ENCODE measurements at regions not wholly inside any gene's neighbourhood (a gene's known extent, or its start where the extent isn't known, plus 50 kb on each side); places are given as distances from the start of the nearest gene placed in this dataset.
"Not testable (repeated sequence)": the region's sequence is repeated elsewhere in the genome, so short reads cannot be mapped to it uniquely, and the experiment has no call there.

DNA sequence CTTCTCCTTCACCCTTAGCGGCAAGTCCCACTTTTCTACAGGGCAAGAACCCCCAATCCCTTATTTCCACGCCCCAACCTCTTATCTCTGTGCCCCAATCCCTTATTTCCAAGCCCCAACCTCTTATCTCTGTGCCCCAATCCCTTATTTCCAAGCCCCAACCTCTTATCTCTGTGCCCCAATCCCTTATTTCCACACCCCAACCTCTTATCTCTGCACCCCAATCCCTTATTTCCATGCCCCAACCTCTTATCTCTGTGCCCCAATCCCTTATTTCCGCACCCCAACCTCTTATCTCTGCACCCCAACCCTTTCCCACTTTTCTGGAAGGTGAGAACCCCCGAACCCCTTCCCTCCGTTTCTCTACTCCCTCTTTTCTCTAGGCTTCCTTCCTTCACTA, 116.1 kb upstream of the GJE1 start:
- in situ Hi-C loops (cut with HindIII; ENCODE audit: low pct_unique_long_range_greater_than_20kb, low sequenced_read_pairs); DNase-seq (ENCODE audit: low read depth in 1 of 2, low spot score in 1 of 2): not testable (repeated sequence)

DNA sequence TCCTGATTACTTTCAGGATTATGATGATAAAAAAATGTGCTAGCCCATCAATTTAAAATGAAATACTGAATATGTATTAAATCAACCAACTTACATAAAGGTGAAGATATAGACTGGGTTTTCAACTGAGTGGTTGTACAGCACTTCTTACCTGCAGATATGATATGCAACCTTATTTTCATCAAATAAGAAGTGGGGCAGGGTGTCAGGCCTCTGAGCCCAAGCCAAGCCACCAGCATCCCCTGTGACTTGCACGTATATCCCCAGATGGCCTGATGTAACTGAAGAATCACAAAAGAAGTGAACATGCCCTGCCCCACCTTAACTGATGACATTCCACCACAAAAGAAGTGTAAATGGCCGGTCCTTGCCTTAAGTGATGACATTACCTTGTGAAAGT, 117.3 kb upstream of the GJE1 start:
- in situ Hi-C loops (cut with HindIII; ENCODE audit: low pct_unique_long_range_greater_than_20kb, low sequenced_read_pairs); DNase-seq (ENCODE audit: low read depth in 1 of 2, low spot score in 1 of 2): not testable (repeated sequence)

DNA sequence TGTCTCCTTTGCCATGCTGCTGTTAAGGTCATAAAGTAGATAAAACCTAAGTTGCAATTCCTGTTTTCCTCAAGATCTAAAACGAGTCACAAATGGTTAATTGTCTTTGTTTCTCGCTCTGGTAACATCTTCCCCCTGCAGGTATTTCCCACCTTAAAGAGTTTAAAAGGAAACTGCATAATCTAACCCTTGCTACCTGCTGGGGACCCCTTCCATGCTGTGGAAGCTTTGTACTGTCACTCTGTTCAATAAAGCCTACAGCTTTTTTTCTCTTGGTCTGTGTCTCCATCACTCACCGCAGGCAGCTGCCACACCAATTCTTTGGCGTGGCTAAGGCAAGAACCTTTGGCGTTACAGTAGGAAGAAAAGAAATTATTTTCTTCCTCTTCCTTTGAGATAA, 117.7 kb upstream of the GJE1 start:
- in situ Hi-C loops (cut with HindIII; ENCODE audit: low pct_unique_long_range_greater_than_20kb, low sequenced_read_pairs), result no loop called here
- DNase-seq (ENCODE audit: low read depth in 1 of 2, low spot score in 1 of 2), result no peak
- no peak for TF ChIP-seq JUND (IDR thresholded peaks at IDR 0.05; ENCODE audit: low read depth)

DNA sequence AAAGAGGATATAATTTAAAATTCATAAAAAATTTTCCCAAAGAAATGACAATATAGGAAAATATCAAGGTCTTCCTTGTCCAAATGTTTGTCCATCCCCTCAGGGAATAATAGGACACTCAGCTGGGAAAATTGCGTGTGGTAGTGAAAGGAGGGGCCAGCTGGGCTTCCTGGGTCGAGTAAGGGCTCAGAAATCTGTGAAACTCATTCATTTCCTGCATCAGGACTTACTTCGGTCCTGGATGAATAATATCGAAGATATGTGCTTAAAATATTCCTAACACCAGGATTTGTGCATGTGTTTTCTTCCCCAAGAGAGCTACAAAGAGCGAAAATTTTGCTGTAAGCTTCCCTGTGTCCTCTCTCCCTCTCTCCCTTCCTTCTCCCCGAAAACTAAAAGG, 118.2 kb upstream of the GJE1 start:
- TF ChIP-seq JUND (IDR thresholded peaks at IDR 0.05; ENCODE audit: low read depth), result no peak
- DNase-seq (ENCODE audit: low read depth in 1 of 2, low spot score in 1 of 2), result no peak
- in situ Hi-C loops (cut with HindIII; ENCODE audit: low pct_unique_long_range_greater_than_20kb, low sequenced_read_pairs), result no loop called here

- TF ChIP-seq JUND (IDR thresholded peaks at IDR 0.05; ENCODE audit: low read depth), result no peak
- DNase-seq (ENCODE audit: low read depth in 1 of 2, low spot score in 1 of 2), result no peak
- in situ Hi-C loops (cut with HindIII; ENCODE audit: low pct_unique_long_range_greater_than_20kb, low sequenced_read_pairs), result no loop called here
These were observed 118.7 kb upstream of the GJE1 start for GRCh38 chr6:142013875-142014495.

- no peak for TF ChIP-seq JUND (IDR thresholded peaks at IDR 0.05; ENCODE audit: low read depth)
- in situ Hi-C loops (cut with HindIII; ENCODE audit: low pct_unique_long_range_greater_than_20kb, low sequenced_read_pairs), result no loop called here
- no peak for DNase-seq (ENCODE audit: low read depth in 1 of 2, low spot score in 1 of 2)
These were observed 119.4 kb upstream of the GJE1 start for GRCh38 chr6:142013287-142013686.

GRCh38 chr6:142011775-142012174, 121.0 kb upstream of the GJE1 start:
- DNase-seq (ENCODE audit: low read depth in 1 of 2, low spot score in 1 of 2), result no peak
- no peak for TF ChIP-seq JUND (IDR thresholded peaks at IDR 0.05; ENCODE audit: low read depth)
- in situ Hi-C loops (cut with HindIII; ENCODE audit: low pct_unique_long_range_greater_than_20kb, low sequenced_read_pairs), result no loop called here

DNA sequence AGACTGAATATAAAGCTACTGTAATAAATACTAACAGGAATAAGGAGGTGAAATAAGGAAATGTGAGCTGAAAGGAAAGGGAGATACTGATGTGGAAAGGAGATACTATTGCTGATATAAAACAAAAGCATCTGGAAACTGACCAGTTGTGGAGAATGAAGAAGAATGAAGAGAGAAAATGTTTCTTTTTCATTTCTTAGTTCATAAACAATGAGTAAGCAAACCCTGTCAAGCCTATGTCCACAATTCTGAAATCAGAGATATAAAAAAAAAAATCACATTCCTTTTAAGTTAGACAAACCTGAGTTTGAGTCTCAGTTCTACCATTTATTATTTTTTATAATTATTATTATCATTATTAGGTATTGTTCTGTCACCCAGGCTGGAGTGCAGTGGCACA, 121.6 kb upstream of the GJE1 start:
- in situ Hi-C loops (cut with HindIII; ENCODE audit: low pct_unique_long_range_greater_than_20kb, low sequenced_read_pairs), result no loop called here
- no peak for TF ChIP-seq JUND (IDR thresholded peaks at IDR 0.05; ENCODE audit: low read depth)
- no peak for DNase-seq (ENCODE audit: low read depth in 1 of 2, low spot score in 1 of 2)

DNA sequence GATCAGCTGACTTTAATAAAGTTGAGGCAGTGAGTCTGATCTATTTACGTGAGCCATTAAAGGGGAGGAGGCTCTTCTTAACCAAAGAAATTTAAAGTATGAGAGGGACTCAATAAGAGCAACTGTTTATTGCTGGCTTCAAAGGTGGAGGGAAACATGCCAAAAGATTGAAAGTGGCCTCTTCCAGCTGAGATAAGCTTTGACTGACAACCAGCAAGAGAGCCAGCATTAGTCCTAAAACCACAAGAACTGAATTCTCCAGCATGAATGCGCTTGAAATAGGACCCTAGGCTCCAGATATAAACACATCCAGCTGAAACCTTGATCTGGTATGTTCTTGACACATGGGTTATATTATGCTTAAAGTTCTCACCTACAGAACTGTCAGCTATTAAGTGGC, 123.1 kb upstream of the GJE1 start:
- DNase-seq (ENCODE audit: low read depth in 1 of 2, low spot score in 1 of 2), result no peak
- in situ Hi-C loops (cut with HindIII; ENCODE audit: low pct_unique_long_range_greater_than_20kb, low sequenced_read_pairs), result no loop called here
- no peak for TF ChIP-seq JUND (IDR thresholded peaks at IDR 0.05; ENCODE audit: low read depth)

DNA sequence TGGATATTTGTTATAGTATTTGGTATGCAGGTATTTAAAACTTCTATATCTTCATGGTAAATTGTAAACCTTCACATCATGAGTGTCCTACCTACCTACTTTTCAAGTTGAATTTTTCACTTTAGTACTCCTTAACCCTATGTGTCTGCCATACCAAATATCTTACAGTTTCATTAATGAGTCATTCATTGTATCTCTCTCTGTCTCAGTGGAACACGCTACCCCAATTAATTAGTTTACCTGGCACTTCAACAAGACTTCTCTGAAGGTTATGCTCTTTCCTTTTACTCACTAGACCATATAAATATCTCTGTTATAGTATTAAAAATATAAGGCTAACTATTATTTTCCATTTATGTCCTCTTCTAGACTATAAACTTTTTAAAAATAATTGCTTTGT, 123.9 kb upstream of the GJE1 start:
- no peak for DNase-seq (ENCODE audit: low read depth in 1 of 2, low spot score in 1 of 2)

DNA sequence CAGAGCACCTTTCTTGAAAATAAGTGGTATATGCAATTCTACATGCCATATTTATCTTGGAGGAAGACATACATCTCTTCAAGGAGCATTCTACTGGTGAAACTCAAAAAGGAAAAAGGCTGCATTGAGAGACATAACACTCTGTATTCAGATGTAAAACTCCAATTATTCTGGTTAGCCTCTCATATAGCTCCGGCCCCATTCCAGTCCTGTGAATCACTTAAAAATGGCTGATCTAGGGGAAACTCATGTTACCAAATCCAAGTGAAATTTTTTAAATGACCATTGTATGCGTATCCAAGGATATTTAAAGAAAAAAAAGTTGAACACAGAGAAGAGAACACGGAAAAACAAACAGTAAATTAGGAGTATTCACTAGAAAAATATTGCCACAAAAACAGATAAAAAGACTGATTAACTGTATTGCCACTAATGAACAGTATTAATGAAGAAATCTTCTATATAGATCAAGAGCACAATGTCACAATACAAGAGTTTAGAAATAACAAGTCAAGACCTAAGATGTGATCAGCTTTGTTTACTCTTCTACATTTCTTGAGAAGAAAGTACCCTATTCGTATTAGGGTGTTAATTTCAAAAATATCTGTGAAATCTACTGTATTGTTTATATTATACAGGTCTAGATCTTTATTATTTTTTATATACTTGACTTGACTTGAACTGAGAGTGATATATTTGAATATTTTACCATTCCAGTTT, 124.5 kb upstream of the GJE1 start:
- in situ Hi-C loops (cut with HindIII; ENCODE audit: low pct_unique_long_range_greater_than_20kb, low sequenced_read_pairs), result no loop called here

More for the DNA sequence above, 123.9 kb upstream of the GJE1 start:
- in situ Hi-C loops (cut with HindIII; ENCODE audit: low pct_unique_long_range_greater_than_20kb, low sequenced_read_pairs), result no loop called here
- no peak for TF ChIP-seq JUND (IDR thresholded peaks at IDR 0.05; ENCODE audit: low read depth)

DNA sequence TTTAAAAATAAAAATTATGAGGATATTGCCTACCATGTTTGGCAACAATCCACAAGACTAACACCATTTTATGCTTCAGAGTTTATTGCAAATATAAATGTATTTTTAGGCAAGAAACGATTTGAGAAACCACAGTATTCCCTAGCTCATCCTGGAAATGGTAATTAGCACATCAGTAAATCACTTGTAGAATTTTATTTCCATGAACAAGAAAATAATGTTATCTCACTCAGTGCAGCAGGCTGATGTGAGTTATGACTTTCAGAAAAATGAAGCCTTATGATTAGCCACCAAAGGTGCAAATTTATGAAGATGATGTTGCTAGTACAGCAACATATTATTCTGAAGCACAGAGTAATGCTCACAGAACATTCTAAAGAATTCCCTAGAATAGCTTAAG, 127.7 kb upstream of the GJE1 start:
- in situ Hi-C loops (cut with HindIII; ENCODE audit: low pct_unique_long_range_greater_than_20kb, low sequenced_read_pairs), result no loop called here

More for the DNA sequence above, 124.5 kb upstream of the GJE1 start:
- no peak for TF ChIP-seq JUND (IDR thresholded peaks at IDR 0.05; ENCODE audit: low read depth)
- DNase-seq (ENCODE audit: low read depth in 1 of 2, low spot score in 1 of 2), result no peak

GRCh38 chr6:142002825-142003405, 129.8 kb upstream of the GJE1 start:
- in situ Hi-C loops (cut with HindIII; ENCODE audit: low pct_unique_long_range_greater_than_20kb, low sequenced_read_pairs), result no loop called here
- peak in 1 of 2 experiments; percentile 4 for DNase-seq (ENCODE audit: low read depth in 1 of 2, low spot score in 1 of 2)
- TF ChIP-seq JUND (IDR thresholded peaks at IDR 0.05; ENCODE audit: low read depth), result no peak

More for the DNA sequence above, 127.7 kb upstream of the GJE1 start:
- no peak for DNase-seq (ENCODE audit: low read depth in 1 of 2, low spot score in 1 of 2)
- TF ChIP-seq JUND (IDR thresholded peaks at IDR 0.05; ENCODE audit: low read depth), result no peak

Measured in T47D (cell line).